ENCODE measurements at regions not wholly inside any gene's neighbourhood (a gene's known extent, or its start where the extent isn't known, plus 50 kb on each side); places are given as distances from the start of the nearest gene placed in this dataset.

DNA sequence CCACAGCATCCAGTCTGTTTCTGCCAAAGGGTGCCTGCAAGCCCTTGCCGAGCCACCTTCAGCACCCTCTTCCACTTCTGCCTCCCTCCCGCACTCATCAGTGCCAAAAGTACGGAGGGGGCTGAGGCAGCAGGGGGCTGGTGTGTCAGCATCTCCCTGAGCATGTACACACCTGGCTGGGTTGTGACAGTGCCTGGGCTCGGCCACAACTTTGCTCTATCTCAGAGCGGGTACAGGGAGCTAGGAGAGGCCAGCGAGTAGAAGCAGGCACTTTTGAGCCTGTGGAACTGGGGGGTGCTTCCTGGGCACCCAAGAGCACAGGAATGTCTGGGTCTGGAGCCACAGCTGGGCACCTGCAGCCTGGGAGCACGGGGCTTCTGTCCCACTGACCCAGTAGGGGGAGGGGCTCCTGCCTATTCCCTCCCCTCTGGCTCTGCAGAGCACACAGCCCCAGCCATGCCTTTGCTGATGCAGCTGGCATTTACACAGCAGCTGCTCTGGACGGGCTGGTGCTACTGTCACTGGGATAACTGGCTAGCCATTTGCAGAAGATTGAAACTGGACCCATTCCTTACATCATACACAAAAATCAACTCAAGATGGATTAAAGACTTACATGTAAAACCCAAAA, 319.8 kb upstream of the RRP15 start:
- H3K9ac ChIP-seq (ENCODE audit: low read length in 5 of 5): no peak overlapping the region
- peaks cover 0 to 2% (median 0%) of the 10 kb centered on the region in 5 donors for H3K27me3 ChIP-seq (ENCODE audit: control insufficient read depth in 5 of 5, insufficient read depth in 4 of 5, low read length in 5 of 5)
- no peaks in the 10 kb centered on the region for H3K4me1 ChIP-seq (ENCODE audit: control insufficient read depth in 5 of 5, insufficient read depth in 5 of 5, low read length in 5 of 5)
- no peak overlapping the region for H3K27ac ChIP-seq (ENCODE audit: low read depth, low read length)
- H3K4me3 ChIP-seq (ENCODE audit: low read depth in 1 of 5, low read length in 5 of 5): no peak overlapping the region
- peaks cover 2 to 18% (median 13%) of the 10 kb centered on the region in 5 donors for H3K9me3 ChIP-seq (ENCODE audit: control insufficient read depth in 5 of 5, low read length in 5 of 5)
- H3K36me3 ChIP-seq (ENCODE audit: control insufficient read depth in 5 of 5, insufficient read depth in 5 of 5, low read length in 5 of 5): no peaks in the 10 kb centered on the region

GRCh38 chr1:217968085-217968484, 317.0 kb upstream of the RRP15 start:
- Histone ChIP-seq H3K4me1 (ENCODE audit: control insufficient read depth in 5 of 5, insufficient read depth in 5 of 5, low read length in 5 of 5) (no peaks in the 10 kb centered on the region), H3K9me3 (ENCODE audit: control insufficient read depth in 5 of 5, low read length in 5 of 5) (peaks cover 2 to 18% (median 13%) of the 10 kb centered on the region in 5 donors), H3K27ac (ENCODE audit: low read depth, low read length) (no peak overlapping the region), H3K9ac (ENCODE audit: low read length in 5 of 5) (no peak overlapping the region), H3K36me3 (ENCODE audit: control insufficient read depth in 5 of 5, insufficient read depth in 5 of 5, low read length in 5 of 5) (no peaks in the 10 kb centered on the region), H3K4me3 (ENCODE audit: low read depth in 1 of 5, low read length in 5 of 5) (no peak overlapping the region), H3K27me3 (ENCODE audit: control insufficient read depth in 5 of 5, insufficient read depth in 4 of 5, low read length in 5 of 5) (peaks cover 0 to 2% (median 0%) of the 10 kb centered on the region in 5 donors)

GRCh38 chr1:217969428-217969827, 315.7 kb upstream of the RRP15 start:
- H3K36me3 ChIP-seq (ENCODE audit: control insufficient read depth in 5 of 5, insufficient read depth in 5 of 5, low read length in 5 of 5): no peaks in the 10 kb centered on the region
- H3K9me3 ChIP-seq (ENCODE audit: control insufficient read depth in 5 of 5, low read length in 5 of 5): peaks cover 2 to 18% (median 13%) of the 10 kb centered on the region in 5 donors
- H3K27ac ChIP-seq (ENCODE audit: low read depth, low read length): no peak overlapping the region
- no peaks in the 10 kb centered on the region for H3K4me1 ChIP-seq (ENCODE audit: control insufficient read depth in 5 of 5, insufficient read depth in 5 of 5, low read length in 5 of 5)
- H3K9ac ChIP-seq (ENCODE audit: low read length in 5 of 5): no peak overlapping the region
- no peak overlapping the region for H3K4me3 ChIP-seq (ENCODE audit: low read depth in 1 of 5, low read length in 5 of 5)
- peaks cover 0 to 2% (median 0%) of the 10 kb centered on the region in 5 donors for H3K27me3 ChIP-seq (ENCODE audit: control insufficient read depth in 5 of 5, insufficient read depth in 4 of 5, low read length in 5 of 5)

- H3K9ac ChIP-seq (ENCODE audit: low read length in 5 of 5): no peak overlapping the region
- no peaks in the 10 kb centered on the region for H3K27me3 ChIP-seq (ENCODE audit: control insufficient read depth in 5 of 5, insufficient read depth in 4 of 5, low read length in 5 of 5)
- no peak overlapping the region for H3K4me3 ChIP-seq (ENCODE audit: low read depth in 1 of 5, low read length in 5 of 5)
- H3K4me1 ChIP-seq (ENCODE audit: control insufficient read depth in 5 of 5, insufficient read depth in 5 of 5, low read length in 5 of 5): no peaks in the 10 kb centered on the region
- H3K9me3 ChIP-seq (ENCODE audit: control insufficient read depth in 5 of 5, low read length in 5 of 5): no peaks in the 10 kb centered on the region
- H3K27ac ChIP-seq (ENCODE audit: low read depth, low read length): no peak overlapping the region
- no peaks in the 10 kb centered on the region for H3K36me3 ChIP-seq (ENCODE audit: control insufficient read depth in 5 of 5, insufficient read depth in 5 of 5, low read length in 5 of 5)
These were observed 307.1 kb upstream of the RRP15 start for GRCh38 chr1:217977943-217978342.

DNA sequence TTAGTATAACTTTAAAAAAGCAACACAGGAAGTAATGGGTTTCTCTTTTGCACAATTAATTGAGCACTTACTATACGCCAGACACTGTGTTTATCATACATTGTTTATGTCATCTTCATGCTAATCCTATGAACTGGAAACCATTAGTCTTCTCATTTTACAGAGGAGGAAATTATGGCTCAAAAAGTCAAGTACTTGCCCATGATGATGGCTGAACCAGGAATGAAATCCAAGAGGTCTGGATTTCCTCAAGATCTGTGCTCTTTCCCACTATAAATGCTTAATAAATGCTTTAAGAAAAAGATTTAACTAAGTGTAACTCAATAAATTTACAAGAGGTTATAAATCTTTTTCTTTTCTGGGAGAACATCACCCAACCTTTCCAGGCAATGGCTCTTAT, 303.7 kb upstream of the RRP15 start:
- no peak overlapping the region for H3K9ac ChIP-seq (ENCODE audit: low read length in 5 of 5)
- no peak overlapping the region for H3K27ac ChIP-seq (ENCODE audit: low read depth, low read length)
- no peaks in the 10 kb centered on the region for H3K4me1 ChIP-seq (ENCODE audit: control insufficient read depth in 5 of 5, insufficient read depth in 5 of 5, low read length in 5 of 5)
- H3K9me3 ChIP-seq (ENCODE audit: control insufficient read depth in 5 of 5, low read length in 5 of 5): no peaks in the 10 kb centered on the region
- no peak overlapping the region for H3K4me3 ChIP-seq (ENCODE audit: low read depth in 1 of 5, low read length in 5 of 5)
- no peaks in the 10 kb centered on the region for H3K36me3 ChIP-seq (ENCODE audit: control insufficient read depth in 5 of 5, insufficient read depth in 5 of 5, low read length in 5 of 5)
- H3K27me3 ChIP-seq (ENCODE audit: control insufficient read depth in 5 of 5, insufficient read depth in 4 of 5, low read length in 5 of 5): no peaks in the 10 kb centered on the region

GRCh38 chr1:217982331-217983050, 302.6 kb upstream of the RRP15 start:
- no peaks in the 10 kb centered on the region for H3K36me3 ChIP-seq (ENCODE audit: control insufficient read depth in 5 of 5, insufficient read depth in 5 of 5, low read length in 5 of 5)
- no peaks in the 10 kb centered on the region for H3K4me1 ChIP-seq (ENCODE audit: control insufficient read depth in 5 of 5, insufficient read depth in 5 of 5, low read length in 5 of 5)
- H3K4me3 ChIP-seq (ENCODE audit: low read depth in 1 of 5, low read length in 5 of 5): no peak overlapping the region
- H3K9me3 ChIP-seq (ENCODE audit: control insufficient read depth in 5 of 5, low read length in 5 of 5): no peaks in the 10 kb centered on the region
- no peak overlapping the region for H3K9ac ChIP-seq (ENCODE audit: low read length in 5 of 5)
- H3K27ac ChIP-seq (ENCODE audit: low read depth, low read length): no peak overlapping the region
- H3K27me3 ChIP-seq (ENCODE audit: control insufficient read depth in 5 of 5, insufficient read depth in 4 of 5, low read length in 5 of 5): no peaks in the 10 kb centered on the region

GRCh38 chr1:217983051-217983375, 302.1 kb upstream of the RRP15 start:
- Histone ChIP-seq H3K27me3 (ENCODE audit: control insufficient read depth in 5 of 5, insufficient read depth in 4 of 5, low read length in 5 of 5) (no peaks in the 10 kb centered on the region), H3K4me1 (ENCODE audit: control insufficient read depth in 5 of 5, insufficient read depth in 5 of 5, low read length in 5 of 5) (no peaks in the 10 kb centered on the region), H3K4me3 (ENCODE audit: low read depth in 1 of 5, low read length in 5 of 5) (no peak overlapping the region), H3K9me3 (ENCODE audit: control insufficient read depth in 5 of 5, low read length in 5 of 5) (no peaks in the 10 kb centered on the region), H3K36me3 (ENCODE audit: control insufficient read depth in 5 of 5, insufficient read depth in 5 of 5, low read length in 5 of 5) (no peaks in the 10 kb centered on the region), H3K27ac (ENCODE audit: low read depth, low read length) (no peak overlapping the region), H3K9ac (ENCODE audit: low read length in 5 of 5) (no peak overlapping the region)

DNA sequence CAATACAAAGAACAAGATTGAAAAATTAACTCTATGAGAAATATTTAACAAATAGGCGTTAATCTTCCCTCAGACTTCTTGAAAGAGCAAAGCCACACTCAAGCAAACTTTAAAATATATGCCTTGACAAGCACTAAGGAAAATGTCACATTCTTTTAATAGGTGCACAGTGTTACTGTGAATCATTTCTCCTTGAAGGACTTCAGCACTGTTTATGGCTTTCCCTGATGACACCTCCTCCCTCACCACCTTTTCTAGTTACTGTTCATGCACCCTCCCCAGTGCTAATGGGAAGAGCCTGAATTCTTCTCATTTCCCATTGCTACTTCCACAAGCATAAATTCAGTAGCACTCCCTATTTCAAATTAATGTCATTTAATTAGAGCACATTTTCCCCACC, 299.5 kb upstream of the RRP15 start:
- H3K27ac ChIP-seq (ENCODE audit: low read depth, low read length): no peak overlapping the region
- no peaks in the 10 kb centered on the region for H3K9me3 ChIP-seq (ENCODE audit: control insufficient read depth in 5 of 5, low read length in 5 of 5)
- H3K27me3 ChIP-seq (ENCODE audit: control insufficient read depth in 5 of 5, insufficient read depth in 4 of 5, low read length in 5 of 5): no peaks in the 10 kb centered on the region
- no peaks in the 10 kb centered on the region for H3K36me3 ChIP-seq (ENCODE audit: control insufficient read depth in 5 of 5, insufficient read depth in 5 of 5, low read length in 5 of 5)
- no peaks in the 10 kb centered on the region for H3K4me1 ChIP-seq (ENCODE audit: control insufficient read depth in 5 of 5, insufficient read depth in 5 of 5, low read length in 5 of 5)
- no peak overlapping the region for H3K9ac ChIP-seq (ENCODE audit: low read length in 5 of 5)
- no peak overlapping the region for H3K4me3 ChIP-seq (ENCODE audit: low read depth in 1 of 5, low read length in 5 of 5)

DNA sequence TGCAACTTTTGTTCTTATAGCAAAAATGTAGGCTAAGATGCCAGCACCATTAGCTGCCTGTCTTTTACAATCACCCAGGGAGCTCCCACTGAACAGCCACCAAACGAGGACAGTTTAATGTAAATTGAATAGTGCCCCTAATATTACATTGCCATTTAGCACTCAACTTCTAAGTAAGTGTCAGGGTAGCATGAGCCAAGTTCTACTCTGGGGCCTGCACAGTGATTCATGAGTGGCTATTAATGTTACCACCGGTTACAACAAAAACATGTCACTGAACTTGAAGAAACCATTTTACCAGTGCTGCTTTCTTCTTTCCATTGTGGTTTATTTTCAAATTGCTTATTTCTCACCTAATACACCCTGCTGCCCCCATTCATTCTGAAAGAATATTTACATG, 295.6 kb upstream of the RRP15 start:
- H3K36me3 ChIP-seq (ENCODE audit: control insufficient read depth in 5 of 5, insufficient read depth in 5 of 5, low read length in 5 of 5): no peaks in the 10 kb centered on the region
- no peaks in the 10 kb centered on the region for H3K9me3 ChIP-seq (ENCODE audit: control insufficient read depth in 5 of 5, low read length in 5 of 5)
- H3K9ac ChIP-seq (ENCODE audit: low read length in 5 of 5): no peak overlapping the region
- H3K27me3 ChIP-seq (ENCODE audit: control insufficient read depth in 5 of 5, insufficient read depth in 4 of 5, low read length in 5 of 5): no peaks in the 10 kb centered on the region
- H3K4me1 ChIP-seq (ENCODE audit: control insufficient read depth in 5 of 5, insufficient read depth in 5 of 5, low read length in 5 of 5): no peaks in the 10 kb centered on the region
- no peak overlapping the region for H3K4me3 ChIP-seq (ENCODE audit: low read depth in 1 of 5, low read length in 5 of 5)
- no peak overlapping the region for H3K27ac ChIP-seq (ENCODE audit: low read depth, low read length)

DNA sequence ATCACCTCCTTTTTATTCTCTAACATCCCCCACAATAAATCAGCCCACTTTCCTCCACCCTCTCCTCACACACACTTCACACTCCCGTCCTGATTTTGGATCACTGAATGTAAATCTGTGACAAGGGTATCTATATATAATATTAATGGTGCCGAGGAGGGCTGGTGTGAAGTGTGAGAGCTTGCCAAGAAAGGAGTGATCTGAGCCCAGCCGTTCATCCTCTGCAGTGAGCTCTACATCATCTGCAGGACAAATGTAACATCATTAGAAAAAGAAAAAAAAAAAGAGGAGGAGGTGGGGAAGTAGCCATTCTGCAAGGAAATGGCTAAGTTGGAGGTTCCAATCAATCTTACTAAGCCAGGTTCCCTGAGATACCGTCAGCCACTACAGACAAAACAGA, 291.7 kb upstream of the RRP15 start:
- no peaks in the 10 kb centered on the region for H3K4me1 ChIP-seq (ENCODE audit: control insufficient read depth in 5 of 5, insufficient read depth in 5 of 5, low read length in 5 of 5)
- no peak overlapping the region for H3K4me3 ChIP-seq (ENCODE audit: low read depth in 1 of 5, low read length in 5 of 5)
- H3K27me3 ChIP-seq (ENCODE audit: control insufficient read depth in 5 of 5, insufficient read depth in 4 of 5, low read length in 5 of 5): no peaks in the 10 kb centered on the region
- H3K9me3 ChIP-seq (ENCODE audit: control insufficient read depth in 5 of 5, low read length in 5 of 5): no peaks in the 10 kb centered on the region
- no peak overlapping the region for H3K9ac ChIP-seq (ENCODE audit: low read length in 5 of 5)
- no peak overlapping the region for H3K27ac ChIP-seq (ENCODE audit: low read depth, low read length)
- no peaks in the 10 kb centered on the region for H3K36me3 ChIP-seq (ENCODE audit: control insufficient read depth in 5 of 5, insufficient read depth in 5 of 5, low read length in 5 of 5)
